ENCODE measurements at regions not wholly inside any gene's neighbourhood (a gene's known extent, or its start where the extent isn't known, plus 50 kb on each side); places are given as distances from the start of the nearest gene placed in this dataset.
"Not testable (repeated sequence)": the region's sequence is repeated elsewhere in the genome, so short reads cannot be mapped to it uniquely, and the experiment has no call there.

DNA sequence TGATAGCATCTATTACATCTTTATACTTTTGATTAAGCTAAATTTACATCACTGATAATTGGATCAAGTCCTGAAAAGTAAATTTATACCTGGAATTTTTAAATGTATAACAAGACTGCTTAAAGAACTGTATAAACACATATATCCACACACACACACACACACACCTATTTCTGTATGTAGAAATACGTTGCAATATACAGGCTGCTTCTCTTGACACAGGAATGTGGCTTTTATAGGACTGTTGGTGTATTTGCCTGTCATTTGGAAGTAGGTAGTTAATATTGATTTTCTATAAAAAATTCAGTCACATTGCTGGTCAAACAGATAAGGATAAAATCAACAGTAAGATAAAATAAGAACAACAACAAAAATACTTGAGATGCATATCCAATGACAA, 708.5 kb upstream of the RAG2 start:
- Histone ChIP-seq H3K79me2 (ENCODE audit: insufficient read depth, low read length) (no peaks in the 10 kb centered on the region), H3K36me3 (ENCODE audit: insufficient read depth, low read length) (no peaks in the 10 kb centered on the region), H3K9me3 (ENCODE audit: low read depth, low read length) (peaks cover 3% of the 10 kb centered on the region), H3K27me3 (ENCODE audit: insufficient read depth, low read length) (no peaks in the 10 kb centered on the region), H3K4me1 (ENCODE audit: insufficient read depth, low read length) (no peaks in the 10 kb centered on the region), H4K20me1 (ENCODE audit: insufficient read depth, low read length) (no peaks in the 10 kb centered on the region), H3K27ac (ENCODE audit: low read depth, low read length) (no peak overlapping the region), H3K4me3 (ENCODE audit: insufficient read depth, low read length) (no peak overlapping the region), H3K4me2 (ENCODE audit: insufficient read depth, low read length) (no peak overlapping the region), H2AFZ (ENCODE audit: low read length) (no peak overlapping the region)
- no peak for DNase-seq (ENCODE audit: insufficient read length, low spot score, missing footprints)
- TF ChIP-seq, protein P1, sequence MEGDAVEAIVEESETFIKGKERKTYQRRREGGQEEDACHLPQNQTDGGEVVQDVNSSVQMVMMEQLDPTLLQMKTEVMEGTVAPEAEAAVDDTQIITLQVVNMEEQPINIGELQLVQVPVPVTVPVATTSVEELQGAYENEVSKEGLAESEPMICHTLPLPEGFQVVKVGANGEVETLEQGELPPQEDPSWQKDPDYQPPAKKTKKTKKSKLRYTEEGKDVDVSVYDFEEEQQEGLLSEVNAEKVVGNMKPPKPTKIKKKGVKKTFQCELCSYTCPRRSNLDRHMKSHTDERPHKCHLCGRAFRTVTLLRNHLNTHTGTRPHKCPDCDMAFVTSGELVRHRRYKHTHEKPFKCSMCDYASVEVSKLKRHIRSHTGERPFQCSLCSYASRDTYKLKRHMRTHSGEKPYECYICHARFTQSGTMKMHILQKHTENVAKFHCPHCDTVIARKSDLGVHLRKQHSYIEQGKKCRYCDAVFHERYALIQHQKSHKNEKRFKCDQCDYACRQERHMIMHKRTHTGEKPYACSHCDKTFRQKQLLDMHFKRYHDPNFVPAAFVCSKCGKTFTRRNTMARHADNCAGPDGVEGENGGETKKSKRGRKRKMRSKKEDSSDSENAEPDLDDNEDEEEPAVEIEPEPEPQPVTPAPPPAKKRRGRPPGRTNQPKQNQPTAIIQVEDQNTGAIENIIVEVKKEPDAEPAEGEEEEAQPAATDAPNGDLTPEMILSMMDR (IDR thresholded peaks at IDR 0.05; ENCODE audit: extremely low read depth, low read depth, low read length): no peak

DNA sequence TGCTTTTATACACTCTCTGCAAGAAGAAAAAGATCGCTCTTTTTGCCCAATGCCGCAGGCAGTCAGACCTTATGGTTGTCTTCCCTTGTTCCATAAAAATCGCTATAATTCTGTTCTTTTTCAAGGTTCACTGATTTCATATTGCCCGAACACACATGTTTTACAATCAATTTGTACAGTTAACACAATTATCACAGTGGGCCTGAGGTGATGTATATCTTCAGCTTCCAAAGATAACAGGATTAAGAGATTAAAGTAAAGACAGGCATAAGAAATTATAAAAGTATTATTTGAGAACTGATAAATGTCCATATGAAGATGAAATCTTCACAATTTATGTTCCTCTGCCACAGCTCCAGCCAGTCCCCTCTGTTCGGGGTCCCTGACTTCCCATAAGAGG, 703.4 kb upstream of the RAG2 start:
- not testable (repeated sequence) for H3K79me2 ChIP-seq (ENCODE audit: insufficient read depth, low read length); H3K4me1 ChIP-seq (ENCODE audit: insufficient read depth, low read length); H3K4me2 ChIP-seq (ENCODE audit: insufficient read depth, low read length); H2AFZ ChIP-seq (ENCODE audit: low read length); H3K9me3 ChIP-seq (ENCODE audit: low read depth, low read length); H3K27me3 ChIP-seq (ENCODE audit: insufficient read depth, low read length); H4K20me1 ChIP-seq (ENCODE audit: insufficient read depth, low read length); DNase-seq (ENCODE audit: insufficient read length, low spot score, missing footprints); H3K27ac ChIP-seq (ENCODE audit: low read depth, low read length); H3K4me3 ChIP-seq (ENCODE audit: insufficient read depth, low read length); H3K36me3 ChIP-seq (ENCODE audit: insufficient read depth, low read length)

GRCh38 chr11:37298173-37298572, 700.1 kb upstream of the RAG2 start:
- no peak for DNase-seq (ENCODE audit: insufficient read length, low spot score, missing footprints)

GRCh38 chr11:37286890-37287289, 688.9 kb upstream of the RAG2 start:
- TF ChIP-seq, protein P1 (IDR thresholded peaks at IDR 0.05; ENCODE audit: extremely low read depth, low read depth, low read length): no peak
- Histone ChIP-seq H3K36me3 (ENCODE audit: insufficient read depth, low read length) (no peaks in the 10 kb centered on the region), H3K79me2 (ENCODE audit: insufficient read depth, low read length) (no peaks in the 10 kb centered on the region), H4K20me1 (ENCODE audit: insufficient read depth, low read length) (no peaks in the 10 kb centered on the region), H3K4me1 (ENCODE audit: insufficient read depth, low read length) (no peaks in the 10 kb centered on the region), H3K9me3 (ENCODE audit: low read depth, low read length) (no peaks in the 10 kb centered on the region), H2AFZ (ENCODE audit: low read length) (no peak overlapping the region), H3K4me2 (ENCODE audit: insufficient read depth, low read length) (no peak overlapping the region), H3K27me3 (ENCODE audit: insufficient read depth, low read length) (no peaks in the 10 kb centered on the region), H3K4me3 (ENCODE audit: insufficient read depth, low read length) (no peak overlapping the region), H3K27ac (ENCODE audit: low read depth, low read length) (no peak overlapping the region)
- no peak for DNase-seq (ENCODE audit: insufficient read length, low spot score, missing footprints)

More at GRCh38 chr11:37298173-37298572, 700.1 kb upstream of the RAG2 start:
- H3K27ac ChIP-seq (ENCODE audit: low read depth, low read length): no peak overlapping the region
- H3K36me3 ChIP-seq (ENCODE audit: insufficient read depth, low read length): no peaks in the 10 kb centered on the region
- H3K4me1 ChIP-seq (ENCODE audit: insufficient read depth, low read length): no peaks in the 10 kb centered on the region
- no peaks in the 10 kb centered on the region for H3K79me2 ChIP-seq (ENCODE audit: insufficient read depth, low read length)
- TF ChIP-seq, protein P1 (IDR thresholded peaks at IDR 0.05; ENCODE audit: extremely low read depth, low read depth, low read length): no peak
- no peaks in the 10 kb centered on the region for H3K27me3 ChIP-seq (ENCODE audit: insufficient read depth, low read length)
- no peak overlapping the region for H2AFZ ChIP-seq (ENCODE audit: low read length)
- H3K9me3 ChIP-seq (ENCODE audit: low read depth, low read length): peaks cover 3% of the 10 kb centered on the region
- no peak overlapping the region for H3K4me2 ChIP-seq (ENCODE audit: insufficient read depth, low read length)
- no peaks in the 10 kb centered on the region for H4K20me1 ChIP-seq (ENCODE audit: insufficient read depth, low read length)
- no peak overlapping the region for H3K4me3 ChIP-seq (ENCODE audit: insufficient read depth, low read length)

All from osteoblast (primary cell).